ENCODE measurements at regions not wholly inside any gene's neighbourhood (a gene's known extent, or its start where the extent isn't known, plus 50 kb on each side); places are given as distances from the start of the nearest gene placed in this dataset.

DNA sequence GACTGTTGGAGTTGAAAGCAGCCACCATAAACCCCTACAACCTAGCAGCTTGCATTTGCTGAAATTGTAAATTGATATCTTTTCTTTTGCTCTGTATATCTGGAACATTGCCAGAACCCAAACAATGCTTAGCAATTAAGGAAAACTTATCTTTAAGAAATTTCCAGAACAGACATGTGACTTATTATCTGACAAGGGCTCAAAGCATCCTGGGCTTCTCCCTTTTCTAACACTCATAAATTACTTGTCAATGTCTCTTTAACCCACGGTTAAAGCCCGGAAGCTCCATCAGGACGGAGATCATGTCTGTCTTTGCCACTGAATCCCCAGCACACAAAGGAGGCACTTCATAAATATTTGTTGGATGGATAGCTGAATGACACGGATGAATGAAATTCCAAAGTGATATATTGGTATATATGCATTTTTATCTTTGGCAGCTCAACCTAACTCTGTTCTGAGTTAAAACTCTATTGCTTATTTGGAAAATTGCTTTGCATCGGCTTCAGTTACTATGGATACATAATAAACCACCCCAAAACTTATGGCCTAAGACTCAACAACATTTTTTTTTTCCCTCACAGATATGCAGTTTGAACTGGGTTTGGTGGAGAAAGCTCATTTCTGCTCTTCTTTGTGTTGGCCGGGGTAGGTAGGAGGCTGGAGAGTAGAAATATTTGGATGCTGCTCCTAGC is 103.1 kb upstream of the CLINT1 start:
- TF ChIP-seq, protein P1, sequence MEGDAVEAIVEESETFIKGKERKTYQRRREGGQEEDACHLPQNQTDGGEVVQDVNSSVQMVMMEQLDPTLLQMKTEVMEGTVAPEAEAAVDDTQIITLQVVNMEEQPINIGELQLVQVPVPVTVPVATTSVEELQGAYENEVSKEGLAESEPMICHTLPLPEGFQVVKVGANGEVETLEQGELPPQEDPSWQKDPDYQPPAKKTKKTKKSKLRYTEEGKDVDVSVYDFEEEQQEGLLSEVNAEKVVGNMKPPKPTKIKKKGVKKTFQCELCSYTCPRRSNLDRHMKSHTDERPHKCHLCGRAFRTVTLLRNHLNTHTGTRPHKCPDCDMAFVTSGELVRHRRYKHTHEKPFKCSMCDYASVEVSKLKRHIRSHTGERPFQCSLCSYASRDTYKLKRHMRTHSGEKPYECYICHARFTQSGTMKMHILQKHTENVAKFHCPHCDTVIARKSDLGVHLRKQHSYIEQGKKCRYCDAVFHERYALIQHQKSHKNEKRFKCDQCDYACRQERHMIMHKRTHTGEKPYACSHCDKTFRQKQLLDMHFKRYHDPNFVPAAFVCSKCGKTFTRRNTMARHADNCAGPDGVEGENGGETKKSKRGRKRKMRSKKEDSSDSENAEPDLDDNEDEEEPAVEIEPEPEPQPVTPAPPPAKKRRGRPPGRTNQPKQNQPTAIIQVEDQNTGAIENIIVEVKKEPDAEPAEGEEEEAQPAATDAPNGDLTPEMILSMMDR (IDR thresholded peaks at IDR 0.05): no peak
- no peak for TF ChIP-seq POLR2A (IDR thresholded peaks at IDR 0.05)

Data from Peyer's patch (tissue), 4 donors.